Hematopoietic multipotent progenitor cell treated with erythropoietin and hydrocortisone succinate and interleukin-3 and kit ligand, for 15 days (in vitro differentiated cells): ENCODE measurements at regions not wholly inside any gene's neighbourhood (a gene's known extent, or its start where the extent isn't known, plus 50 kb on each side); places are given as distances from the start of the nearest gene placed in this dataset.
"Not testable (repeated sequence)": the region's sequence is repeated elsewhere in the genome, so short reads cannot be mapped to it uniquely, and the experiment has no call there.

Experiments used
- DNase-seq: peaks from one replicate; pipeline ENCODE4 v3.0.0-alpha.2; 2015; ENCODE audit warnings: low spot score

- DNase-seq: no peak
These were observed 183.8 kb upstream of the NUDT10 start for GRCh38 chrX:51148848-51149247.

- no peak for DNase-seq
These were observed 180.9 kb upstream of the NUDT10 start for GRCh38 chrX:51151734-51152133.

GRCh38 chrX:51155157-51155556 lies 177.5 kb upstream of the NUDT10 start:
- DNase-seq: no peak

GRCh38 chrX:51155566-51155965 lies 177.1 kb upstream of the NUDT10 start:
- DNase-seq: no peak

- DNase-seq: no peak
These were observed 174.4 kb upstream of the NUDT10 start for GRCh38 chrX:51158231-51158630.

GRCh38 chrX:51159378-51159777 lies 173.2 kb upstream of the NUDT10 start:
- DNase-seq: not testable (repeated sequence)

- DNase-seq: no peak
These were observed 168.9 kb upstream of the NUDT10 start for GRCh38 chrX:51163730-51164129.

- DNase-seq: not testable (repeated sequence)
These were observed 154.2 kb upstream of the NUDT10 start for GRCh38 chrX:51178356-51178900.

- DNase-seq: not testable (repeated sequence)
These were observed 152.8 kb upstream of the NUDT10 start for GRCh38 chrX:51179805-51180204.

- DNase-seq: no peak
These were observed 150.1 kb upstream of the NUDT10 start for GRCh38 chrX:51182545-51182944.

- no peak for DNase-seq
These were observed 140.5 kb upstream of the NUDT10 start for GRCh38 chrX:51192104-51192503.

- DNase-seq: no peak
These were observed 117.4 kb upstream of the NUDT10 start for GRCh38 chrX:51215266-51215665.

GRCh38 chrX:51215856-51216255 lies 116.8 kb upstream of the NUDT10 start:
- no peak for DNase-seq

- no peak for DNase-seq
These were observed 90.4 kb upstream of the NUDT10 start for GRCh38 chrX:51242212-51242611.

GRCh38 chrX:51257490-51257889 lies 75.1 kb upstream of the NUDT10 start:
- DNase-seq: no peak

- not testable (repeated sequence) for DNase-seq
These were observed 70.4 kb upstream of the NUDT10 start for GRCh38 chrX:51262271-51262670.

GRCh38 chrX:51272638-51273037 lies 60.0 kb upstream of the NUDT10 start:
- no peak for DNase-seq

- no peak for DNase-seq
These were observed 50.8 kb upstream of the NUDT10 start for GRCh38 chrX:51281758-51282318.
